HG03103 (cell line): ENCODE measurements at regions not wholly inside any gene's neighbourhood (a gene's known extent, or its start where the extent isn't known, plus 50 kb on each side); places are given as distances from the start of the nearest gene placed in this dataset.

Experiments used
- ATAC-seq: cut with Tn5 transposase; IDR thresholded peaks from one replicate; pipeline ENCODE4 v1.9.1; 2021; ENCODE audit warnings: low read depth; ENCODE audit not compliant: unreplicated experiment

GRCh38 chr11:41849250-41849649, 389.8 kb upstream of the LRRC4C start:
- ATAC-seq: no peak

- ATAC-seq: no peak
These were observed 392.3 kb upstream of the LRRC4C start for GRCh38 chr11:41851743-41852142.

GRCh38 chr11:41861838-41862237, 402.4 kb upstream of the LRRC4C start:
- no peak for ATAC-seq

GRCh38 chr11:41866525-41866924, 407.1 kb upstream of the LRRC4C start:
- ATAC-seq: no peak

GRCh38 chr11:41868606-41869005, 409.2 kb upstream of the LRRC4C start:
- no peak for ATAC-seq

- no peak for ATAC-seq
These were observed 413.0 kb upstream of the LRRC4C start for GRCh38 chr11:41872426-41872825.

GRCh38 chr11:41872870-41873269, 413.4 kb upstream of the LRRC4C start:
- no peak for ATAC-seq

GRCh38 chr11:41878095-41878494, 418.6 kb upstream of the LRRC4C start:
- no peak for ATAC-seq

GRCh38 chr11:41879214-41879613, 419.8 kb upstream of the LRRC4C start:
- ATAC-seq: no peak

- no peak for ATAC-seq
These were observed 435.6 kb upstream of the LRRC4C start for GRCh38 chr11:41895081-41895480.

GRCh38 chr11:41897991-41898390, 438.5 kb upstream of the LRRC4C start:
- no peak for ATAC-seq

GRCh38 chr11:41917900-41918299, 458.4 kb upstream of the LRRC4C start:
- ATAC-seq: no peak

GRCh38 chr11:41920374-41920773, 460.9 kb upstream of the LRRC4C start:
- ATAC-seq: no peak

- no peak for ATAC-seq
These were observed 462.4 kb upstream of the LRRC4C start for GRCh38 chr11:41921746-41922390.

GRCh38 chr11:41926339-41926738, 466.9 kb upstream of the LRRC4C start:
- ATAC-seq: no peak

GRCh38 chr11:41935241-41935640, 475.8 kb upstream of the LRRC4C start:
- ATAC-seq: no peak

- ATAC-seq: no peak
These were observed 476.3 kb upstream of the LRRC4C start for GRCh38 chr11:41935795-41936194.

- ATAC-seq: no peak
These were observed 484.2 kb upstream of the LRRC4C start for GRCh38 chr11:41943656-41944055.

GRCh38 chr11:41947392-41947791, 487.9 kb upstream of the LRRC4C start:
- ATAC-seq: no peak

- no peak for ATAC-seq
These were observed 491.2 kb upstream of the LRRC4C start for GRCh38 chr11:41950470-41951143.

- ATAC-seq: no peak
These were observed 494.6 kb upstream of the LRRC4C start for GRCh38 chr11:41954034-41954433.

- no peak for ATAC-seq
These were observed 495.6 kb upstream of the LRRC4C start for GRCh38 chr11:41955066-41955465.
